Germinal center (tissue), 1 donor: ENCODE measurements at regions not wholly inside any gene's neighbourhood (a gene's known extent, or its start where the extent isn't known, plus 50 kb on each side); places are given as distances from the start of the nearest gene placed in this dataset.
"Not testable (repeated sequence)": the region's sequence is repeated elsewhere in the genome, so short reads cannot be mapped to it uniquely, and the experiment has no call there.

Source experiments
- DNase-seq: peaks from one replicate; pipeline ENCODE4 v3.0.0; 2012; ENCODE audit warnings: mixed read lengths, low spot score

DNA sequence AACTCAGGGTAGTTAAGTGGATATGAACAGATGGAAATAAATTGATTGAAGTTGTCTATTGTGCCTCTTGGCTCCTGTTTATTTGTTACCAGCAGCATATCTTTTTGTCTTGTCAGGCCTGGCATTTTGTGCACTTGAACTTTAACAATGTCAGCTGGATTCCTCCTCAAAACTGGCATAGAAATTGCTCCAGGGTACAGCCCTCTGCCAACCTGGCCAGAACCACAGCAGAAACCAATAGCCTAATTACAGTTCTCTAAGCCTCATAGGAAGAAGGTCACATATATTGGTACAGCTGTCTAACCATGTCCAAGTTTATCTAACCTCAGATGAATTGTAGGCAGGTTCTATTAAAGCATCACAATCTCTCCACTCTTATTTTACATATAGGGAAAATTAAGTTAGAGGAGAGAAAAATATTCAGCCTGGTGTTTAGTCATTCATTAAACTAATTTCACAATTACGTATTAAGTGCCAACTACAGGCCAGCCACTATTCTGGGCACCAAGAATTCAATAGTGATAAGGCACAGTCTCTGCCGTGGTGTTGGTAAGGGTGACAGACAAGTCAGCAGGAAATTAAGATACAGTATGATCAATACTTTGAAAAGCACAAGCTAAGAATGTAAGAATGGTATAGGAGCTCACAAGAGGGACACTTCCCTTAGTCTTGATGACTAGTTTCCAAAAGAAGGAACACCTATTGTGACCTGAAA, 452.9 kb upstream of the NECTIN3 start:
- DNase-seq, result no peak

DNA sequence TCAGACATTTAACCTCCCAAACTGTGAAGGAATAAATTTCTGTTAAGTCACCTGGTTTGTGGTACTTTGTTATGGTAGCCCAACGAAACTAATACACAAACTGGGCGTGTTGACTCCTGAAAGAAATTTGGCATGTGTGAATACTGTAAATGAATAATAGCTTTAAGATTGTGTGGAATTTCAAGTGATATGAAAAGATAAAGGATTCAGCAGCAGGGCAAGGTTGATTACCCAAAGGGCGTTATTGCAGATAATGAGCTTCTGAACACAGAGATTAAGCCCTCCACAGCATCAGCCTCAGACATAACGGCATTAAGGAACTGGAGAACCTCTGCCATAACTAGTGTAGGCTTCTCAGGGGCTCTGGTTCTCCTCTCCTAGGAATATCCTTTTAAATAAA, 451.5 kb upstream of the NECTIN3 start:
- no peak for DNase-seq

DNA sequence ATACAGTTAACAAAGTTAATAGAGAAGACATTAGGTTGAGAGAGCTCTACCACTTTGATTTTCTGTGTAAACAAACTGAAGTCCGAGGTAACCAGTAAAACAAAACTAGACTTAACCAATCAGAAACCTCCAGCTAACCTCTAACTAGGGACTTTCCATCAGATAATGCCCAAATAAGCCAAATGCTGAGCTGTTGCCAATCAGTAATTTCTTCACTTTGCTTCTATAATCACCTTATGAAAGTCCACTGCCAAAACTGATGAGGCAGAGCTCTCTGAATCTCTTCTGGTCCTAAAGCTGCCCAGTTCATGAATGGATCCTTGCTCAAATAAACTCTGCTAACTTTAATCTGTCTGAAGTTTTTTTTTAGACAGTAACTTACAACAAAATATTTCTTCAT, 448.0 kb upstream of the NECTIN3 start:
- no peak for DNase-seq

DNA sequence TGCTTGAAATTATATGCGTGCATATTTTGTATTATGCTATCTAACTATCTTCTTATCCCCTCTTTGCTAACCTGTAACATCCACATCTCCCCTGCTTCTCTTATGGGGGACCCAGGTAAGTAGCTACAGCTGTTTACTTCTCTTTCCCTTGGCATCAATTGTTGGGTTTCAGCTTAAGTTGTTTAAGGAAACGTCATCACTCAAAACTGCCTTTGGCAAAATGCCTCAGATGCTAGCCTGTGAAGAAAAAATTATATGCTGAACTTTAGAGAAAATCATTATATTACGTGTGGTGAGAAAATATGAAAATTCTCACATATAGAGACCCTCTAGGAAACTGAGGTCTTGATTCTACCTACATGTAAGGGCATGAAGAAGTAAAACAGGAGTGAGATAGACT, 447.0 kb upstream of the NECTIN3 start:
- no peak for DNase-seq

DNA sequence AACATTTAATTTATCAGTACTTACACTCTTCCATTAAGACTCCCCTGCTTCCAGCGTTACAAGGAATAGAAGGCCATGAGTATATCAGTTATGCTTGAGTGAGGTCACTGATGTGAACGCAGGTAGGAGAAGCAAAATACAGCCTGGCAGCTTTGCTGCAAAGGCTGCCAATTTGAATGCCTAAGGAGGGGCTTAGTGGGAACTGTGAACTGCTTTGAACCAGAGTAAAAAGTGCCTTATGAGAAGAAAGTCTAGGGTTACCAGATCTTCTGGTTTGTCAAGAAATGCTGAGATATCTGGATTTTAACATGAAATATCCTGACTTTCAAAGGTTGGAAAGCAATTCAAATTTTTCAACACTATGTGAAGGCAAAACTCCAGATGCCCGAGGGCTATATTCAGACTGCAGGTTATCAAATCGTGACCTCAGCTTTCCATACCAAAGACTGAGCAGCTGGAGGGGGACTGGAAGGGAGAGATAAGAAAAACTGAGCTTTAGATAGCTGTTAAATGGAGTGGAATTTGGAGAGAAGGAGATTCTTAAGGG, 446.3 kb upstream of the NECTIN3 start:
- no peak for DNase-seq

DNA sequence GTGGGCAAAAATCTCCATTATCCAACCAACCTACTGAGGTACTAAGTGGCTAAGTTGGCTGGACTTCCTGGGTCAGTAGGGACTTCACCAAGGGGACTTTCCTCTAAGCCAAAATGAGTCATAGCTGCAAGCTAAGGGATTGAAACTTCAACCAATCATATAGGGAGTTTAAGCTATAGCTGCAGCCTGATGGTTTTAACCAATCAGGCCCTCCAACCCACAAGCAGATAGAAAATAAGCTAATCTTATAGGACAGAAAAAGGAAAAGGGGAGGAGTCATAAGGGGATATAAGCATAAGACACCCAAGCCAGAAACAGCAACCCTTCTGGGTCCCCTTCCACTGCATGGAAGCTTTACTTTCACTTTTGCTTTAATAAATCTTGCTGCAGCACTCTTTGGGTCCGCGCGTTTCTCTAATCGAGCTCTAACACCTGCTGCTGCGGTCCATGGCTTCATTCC, 444.9 kb upstream of the NECTIN3 start:
- DNase-seq, result not testable (repeated sequence)

DNA sequence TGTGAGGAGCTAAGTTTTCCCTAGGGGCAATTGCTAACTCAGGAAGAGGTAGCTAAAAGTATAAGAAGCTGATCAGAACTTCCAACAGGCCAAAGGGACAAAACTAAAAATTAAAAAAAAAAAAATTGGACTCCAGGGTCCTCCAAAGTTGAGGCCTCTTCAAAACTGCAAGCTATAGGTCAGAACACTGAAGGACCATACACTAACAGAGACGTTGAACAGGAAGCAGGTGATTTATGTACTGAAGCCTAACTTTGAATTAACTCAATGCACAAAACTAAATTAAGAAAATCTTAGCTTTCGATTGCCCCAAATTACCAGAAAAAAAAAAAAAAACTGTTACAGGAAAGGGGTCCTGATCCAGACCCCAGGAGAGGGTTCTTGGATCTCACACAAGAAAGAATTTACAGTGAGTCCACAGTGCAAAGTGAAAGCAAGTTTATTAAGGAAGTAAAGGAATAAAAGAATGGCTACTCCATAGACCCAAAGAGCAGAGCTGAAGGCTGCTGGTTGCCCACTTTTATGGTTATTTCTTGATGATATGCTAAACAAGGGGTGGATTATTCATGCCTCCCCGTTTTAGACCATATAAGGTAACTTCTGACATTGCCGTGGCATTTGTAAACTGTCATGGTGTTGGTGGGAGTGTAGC, 442.8 kb upstream of the NECTIN3 start:
- no peak for DNase-seq

DNA sequence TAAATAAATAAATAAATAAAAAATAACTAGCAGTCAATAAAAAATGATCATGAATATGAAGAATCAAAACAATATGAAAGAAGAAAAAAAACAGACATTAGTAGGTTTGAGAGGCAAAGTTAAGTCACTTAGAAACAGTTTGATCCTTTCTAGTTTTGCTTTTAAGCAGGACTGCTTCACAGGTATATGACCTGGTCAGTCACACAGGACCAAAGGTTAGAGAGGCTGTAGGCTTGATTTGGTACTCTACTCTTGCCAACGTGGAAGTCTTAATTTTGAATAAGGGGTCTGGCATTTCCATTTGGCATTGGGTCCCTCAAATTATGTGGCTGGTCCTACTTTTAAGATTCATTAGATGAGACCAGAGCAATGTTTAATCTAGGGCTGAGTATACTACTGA, 441.7 kb upstream of the NECTIN3 start:
- no peak for DNase-seq

DNA sequence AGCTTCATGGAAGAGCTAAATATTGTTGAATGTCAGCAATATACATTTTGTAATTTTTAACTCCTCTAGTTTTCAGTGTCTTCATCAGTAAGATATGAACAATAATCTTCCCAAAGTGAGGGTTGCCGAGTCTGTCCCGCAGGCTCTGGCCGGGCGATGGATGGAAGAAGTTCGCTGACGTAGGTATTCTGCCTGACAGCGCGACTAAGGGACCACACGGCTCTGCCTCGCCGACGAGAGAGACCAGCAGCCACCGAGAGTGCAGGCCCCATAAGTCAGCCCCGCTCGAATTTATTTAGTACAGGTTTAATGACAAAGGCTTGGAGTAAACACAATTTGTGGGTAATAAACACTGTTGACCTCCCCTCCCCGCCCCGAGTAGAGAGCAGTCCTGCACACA, 427.4 kb upstream of the NECTIN3 start:
- DNase-seq, result no peak

DNA sequence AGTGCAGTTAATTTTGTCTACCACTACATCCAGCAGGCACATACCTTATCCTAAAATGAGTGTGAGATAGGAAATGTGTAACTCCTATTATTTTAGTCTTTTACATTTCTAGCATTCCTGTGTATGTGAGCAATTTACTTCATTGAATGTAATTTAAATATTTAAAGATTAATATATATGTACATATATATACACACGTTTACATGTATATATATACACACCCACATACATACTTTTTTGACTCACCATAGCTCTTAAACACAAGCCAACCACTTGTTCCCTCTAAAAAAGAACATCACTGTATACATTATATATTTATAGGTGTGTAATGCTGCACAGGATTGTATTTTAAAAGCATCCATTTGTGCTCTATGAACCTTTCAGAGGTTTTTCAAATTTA, 425.6 kb upstream of the NECTIN3 start:
- DNase-seq, result no peak

DNA sequence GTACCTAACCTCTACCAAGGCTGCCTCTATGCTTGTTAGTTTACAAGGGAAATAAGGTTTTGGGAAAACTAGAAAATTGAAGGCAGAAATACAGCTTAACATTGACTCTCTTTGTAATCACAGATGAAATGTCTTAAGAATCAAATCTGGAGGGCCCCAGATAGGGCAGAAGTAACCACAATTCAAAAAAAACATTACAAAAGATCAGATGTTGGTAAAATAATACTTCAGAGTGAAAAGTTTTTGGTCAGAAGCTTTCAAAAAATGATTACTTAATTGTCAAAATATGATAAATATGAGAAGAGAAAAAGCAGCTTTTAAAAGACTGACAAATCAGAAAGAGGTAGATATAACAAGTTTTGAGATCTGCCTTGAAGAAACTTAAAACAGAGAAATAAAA, 425.1 kb upstream of the NECTIN3 start:
- no peak for DNase-seq

DNA sequence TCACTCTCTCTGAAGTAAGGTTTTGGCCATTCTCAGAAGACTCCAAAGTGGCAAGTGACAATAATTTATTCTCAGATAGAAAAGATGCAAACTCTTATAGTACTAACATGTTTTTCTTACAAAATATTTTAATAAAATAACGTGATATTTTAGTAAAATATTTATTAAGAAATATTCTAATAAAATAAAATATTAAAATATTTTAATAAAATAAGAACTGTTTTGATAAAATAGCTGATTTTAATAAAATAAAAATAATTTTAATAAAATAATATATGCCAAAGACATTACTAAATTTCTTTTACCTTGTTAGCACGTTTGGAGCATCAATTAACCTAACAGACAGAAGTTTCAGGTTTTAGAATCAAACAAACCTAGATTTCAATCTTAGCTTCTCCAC, 424.0 kb upstream of the NECTIN3 start:
- DNase-seq, result no peak

DNA sequence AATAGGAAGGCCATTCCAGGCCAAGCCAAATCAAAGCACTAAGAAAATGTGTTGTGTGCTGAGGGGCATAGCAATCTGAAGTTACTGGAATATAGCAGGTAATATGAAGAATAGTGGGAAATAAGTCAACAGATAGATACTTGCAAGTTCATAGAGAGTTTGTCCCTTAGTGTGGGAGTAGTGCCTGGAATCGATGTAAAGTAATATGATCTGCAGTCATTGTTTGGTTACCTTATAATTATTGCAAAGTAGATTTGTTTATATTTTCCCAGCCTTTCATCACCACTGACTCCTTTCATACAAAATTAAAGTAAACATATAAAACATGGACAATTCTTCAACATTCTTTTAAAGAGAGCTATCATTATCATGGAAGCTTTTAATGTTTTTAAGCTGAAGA, 420.9 kb upstream of the NECTIN3 start:
- DNase-seq, result no peak

DNA sequence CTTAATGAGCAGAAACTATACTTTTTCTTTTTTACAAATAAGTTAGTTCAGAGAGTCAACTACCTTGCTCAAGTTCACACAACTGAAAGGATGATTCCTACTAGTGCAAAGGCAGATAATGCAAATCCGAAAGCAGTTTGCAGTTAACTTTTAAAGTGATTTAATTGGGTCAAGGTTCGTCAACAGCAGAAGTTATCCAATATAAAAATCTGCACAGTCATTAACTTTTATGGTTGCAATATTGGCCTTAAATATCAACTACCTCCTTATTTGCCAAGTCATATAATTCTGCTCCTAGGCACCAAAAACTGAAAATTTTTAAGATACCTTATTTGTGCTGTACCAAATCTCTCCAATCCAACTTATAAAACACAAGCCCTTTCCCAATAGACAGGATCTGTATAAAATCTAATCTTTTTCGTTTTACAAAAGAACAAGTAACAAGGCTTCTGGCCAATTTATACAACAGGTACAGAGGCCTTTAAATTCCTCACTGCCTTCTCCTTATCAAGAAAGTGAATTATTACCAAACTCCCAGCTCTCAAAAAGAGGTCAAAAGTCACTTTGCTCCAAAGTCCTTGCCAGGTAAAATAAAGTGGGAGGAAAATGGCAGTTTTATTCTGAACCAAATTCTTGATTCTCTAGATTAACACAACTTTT, 416.6 kb upstream of the NECTIN3 start:
- no peak for DNase-seq

DNA sequence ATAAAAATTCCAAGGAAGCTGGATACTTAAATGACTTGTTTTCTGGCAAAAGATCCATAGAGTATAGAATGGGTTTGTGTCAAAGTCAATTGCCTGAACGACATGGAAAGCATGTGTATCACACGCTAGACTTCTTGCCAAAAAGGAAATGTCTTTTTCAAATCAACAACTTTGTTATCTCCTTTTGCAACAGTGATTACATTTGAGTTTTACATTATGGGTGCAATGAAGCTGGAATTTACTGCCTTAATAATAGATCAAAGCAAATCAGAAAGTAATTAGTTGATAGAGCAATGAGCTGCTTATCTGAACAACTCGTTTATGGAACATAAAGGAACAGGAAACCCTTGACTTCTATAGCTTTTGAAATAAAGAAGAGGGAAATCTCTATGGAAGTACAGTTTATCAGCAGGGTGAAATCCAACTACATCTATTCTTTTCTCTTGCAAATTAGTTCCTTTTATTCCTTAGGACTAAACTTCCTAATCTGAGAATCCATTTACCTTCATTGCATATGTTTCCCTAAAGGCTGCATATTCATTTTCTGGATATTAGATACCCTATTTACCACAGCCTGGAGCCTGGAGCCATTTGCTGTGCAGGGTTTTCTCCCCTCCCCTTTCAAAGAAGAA, 415.1 kb upstream of the NECTIN3 start:
- no peak for DNase-seq

DNA sequence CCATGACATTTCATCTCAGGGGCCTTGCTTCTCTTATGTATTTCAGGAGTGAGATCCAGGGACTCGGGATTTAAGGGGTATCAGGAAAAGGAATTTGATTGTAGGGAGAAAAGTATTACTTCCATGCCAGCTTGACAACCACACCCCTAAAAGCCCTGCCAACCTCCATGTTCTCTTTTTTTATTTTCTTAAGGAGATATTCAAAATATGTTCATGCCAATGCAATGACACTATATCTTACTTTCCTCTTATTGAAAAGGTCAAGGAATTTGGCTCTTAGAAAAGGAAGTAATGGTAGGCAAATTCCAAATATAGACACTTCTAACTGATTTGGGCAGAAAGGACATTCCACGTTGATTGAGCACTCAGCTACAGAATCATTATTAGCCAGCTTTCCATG, 407.5 kb upstream of the NECTIN3 start:
- no peak for DNase-seq

DNA sequence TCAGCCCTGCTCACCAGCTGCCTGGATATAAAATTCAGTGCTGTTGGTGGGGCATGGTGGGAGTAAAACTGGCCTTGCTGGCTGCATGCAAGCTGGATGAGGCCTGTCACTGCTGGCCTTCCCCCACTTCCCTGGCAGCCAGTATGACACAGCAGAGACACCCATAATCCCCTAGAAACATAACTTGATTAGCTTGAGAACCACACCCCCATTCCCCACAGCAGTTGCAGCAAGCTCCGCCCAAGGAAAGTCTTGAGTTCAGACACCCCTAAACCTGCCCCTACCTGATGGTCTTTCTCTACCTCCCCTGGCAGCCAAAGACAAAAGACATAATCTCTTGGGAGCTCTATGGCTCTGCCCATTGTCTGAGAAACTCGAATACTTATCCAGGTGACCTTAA, 405.1 kb upstream of the NECTIN3 start:
- no peak for DNase-seq

DNA sequence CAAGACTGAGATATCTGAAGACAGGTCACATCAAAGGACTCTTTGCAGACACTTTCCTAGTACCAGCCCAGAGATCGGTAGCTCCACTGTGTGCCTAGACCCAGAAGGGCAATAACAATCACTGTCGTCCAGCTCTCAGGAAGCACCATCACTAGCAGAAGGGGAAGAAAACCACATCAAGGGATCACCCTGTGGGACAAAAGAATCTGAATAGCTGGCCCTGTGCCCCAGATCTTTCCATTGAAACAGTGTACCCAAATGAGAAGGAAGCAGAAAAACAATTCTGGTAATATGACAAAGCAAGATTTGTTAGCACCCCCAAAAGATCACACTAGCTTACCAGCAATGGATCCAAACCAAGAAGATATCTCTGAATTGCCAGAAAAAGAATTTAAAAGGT, 404.4 kb upstream of the NECTIN3 start:
- DNase-seq, result no peak

DNA sequence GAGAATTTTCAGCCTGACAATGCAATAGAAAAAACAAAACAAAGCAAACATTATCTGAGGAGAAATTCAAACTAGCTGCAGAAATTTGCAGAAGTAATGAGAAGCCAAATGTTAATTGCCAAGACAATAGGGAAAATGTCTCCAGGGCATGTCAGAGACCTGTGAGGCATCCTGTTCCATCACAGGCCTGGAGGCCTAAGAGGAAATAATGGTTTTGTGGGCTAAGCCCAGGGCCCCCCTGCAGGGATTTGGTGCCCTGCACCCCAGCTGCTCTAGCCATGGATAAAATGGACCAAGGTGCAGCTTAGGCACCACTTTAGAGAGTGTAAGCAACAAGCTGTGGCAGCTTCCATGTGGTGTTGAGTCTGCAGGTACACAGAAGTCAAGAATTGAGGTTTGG, 401.2 kb upstream of the NECTIN3 start:
- DNase-seq, result no peak

DNA sequence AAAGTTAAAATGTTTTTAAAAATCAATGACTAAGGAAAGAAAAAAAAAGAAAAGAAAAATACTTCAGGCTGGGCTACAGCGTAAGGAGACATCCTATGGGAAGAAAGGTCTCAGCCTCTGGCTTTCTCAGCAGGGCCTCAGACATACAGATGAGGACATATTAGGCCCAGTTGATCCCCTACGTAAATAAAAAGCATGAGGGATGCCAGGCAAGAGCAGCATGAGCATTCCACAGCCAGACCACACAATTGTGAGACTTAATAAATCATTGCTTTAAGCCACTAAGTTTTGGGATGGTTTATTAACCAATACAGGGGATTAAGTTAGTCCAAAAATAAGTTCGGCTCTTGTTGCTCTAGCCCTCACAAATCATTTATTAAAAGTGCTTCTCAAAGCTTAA, 394.1 kb upstream of the NECTIN3 start:
- no peak for DNase-seq

DNA sequence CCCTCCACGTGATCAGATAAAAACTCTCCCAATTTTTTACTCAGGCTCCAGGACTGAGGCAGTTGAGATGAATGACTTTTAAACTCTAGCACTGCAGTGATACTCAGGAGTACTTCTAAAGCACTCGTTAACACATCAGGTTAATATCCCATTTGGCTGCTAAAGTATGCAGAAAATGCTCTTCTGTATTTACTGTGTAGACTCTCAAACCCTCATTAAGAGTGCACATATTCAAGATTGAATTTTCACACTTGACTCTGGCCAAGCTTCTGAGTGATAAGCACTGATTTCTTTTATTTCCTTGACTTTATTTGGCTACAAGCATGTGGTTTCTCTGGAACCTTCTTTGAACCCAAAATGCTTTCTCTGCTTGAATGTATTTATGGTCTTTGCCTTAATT, 392.3 kb upstream of the NECTIN3 start:
- DNase-seq, result no peak

DNA sequence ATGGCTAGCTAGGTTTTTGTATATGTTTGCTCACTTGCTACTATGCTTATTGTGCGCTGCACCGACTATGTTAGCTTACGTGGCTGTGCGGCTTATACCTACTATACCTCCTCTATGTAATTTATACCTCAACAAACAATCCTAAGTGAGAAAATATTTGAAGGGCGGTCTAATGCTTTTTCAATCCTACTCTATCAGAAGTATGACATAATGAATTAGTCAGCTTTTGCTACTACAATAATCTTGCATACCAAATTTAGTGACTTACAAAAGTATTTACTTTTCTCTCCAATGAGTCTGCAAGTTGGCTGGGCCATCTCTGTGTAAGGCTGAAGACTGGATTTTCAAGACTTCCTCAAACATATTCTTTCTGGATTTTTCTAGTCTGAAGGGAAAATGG, 391.2 kb upstream of the NECTIN3 start:
- no peak for DNase-seq

DNA sequence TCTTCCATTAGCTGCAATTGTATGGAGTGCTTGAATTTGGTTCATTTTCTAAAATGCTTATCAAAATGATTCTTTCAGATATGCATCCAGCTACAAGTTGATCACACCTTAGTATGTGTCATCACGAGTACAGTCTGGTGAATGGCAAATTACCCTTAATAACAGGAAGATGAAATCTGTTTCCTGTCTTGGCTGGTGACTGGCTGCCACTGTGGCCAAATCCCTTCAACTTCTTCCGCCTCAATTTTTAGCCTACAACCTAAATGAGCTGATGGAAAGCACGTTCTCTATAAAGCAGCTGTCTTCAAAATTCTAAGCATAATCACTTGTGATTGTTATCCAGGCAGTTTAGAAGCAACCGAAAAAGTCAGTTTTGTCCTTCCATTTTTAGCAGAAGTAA, 387.1 kb upstream of the NECTIN3 start:
- no peak for DNase-seq
